ENCODE measurements at regions not wholly inside any gene's neighbourhood (a gene's known extent, or its start where the extent isn't known, plus 50 kb on each side); places are given as distances from the start of the nearest gene placed in this dataset.

GRCh38 chr13:107901230-107901629, 314.1 kb downstream of the LIG4 start:
- TF ChIP-seq CTCF (conservative IDR thresholded peaks at IDR 0.05; ENCODE audit: low read depth, low read length) (no peak), EZH2 (IDR thresholded peaks at IDR 0.05; ENCODE audit: borderline replicate concordance, low read depth, low read length, poor library complexity, severe bottlenecking) (no peak)

Measured in A673 (cell line).